ENCODE measurements at regions not wholly inside any gene's neighbourhood (a gene's known extent, or its start where the extent isn't known, plus 50 kb on each side); places are given as distances from the start of the nearest gene placed in this dataset.
"Not testable (repeated sequence)": the region's sequence is repeated elsewhere in the genome, so short reads cannot be mapped to it uniquely, and the experiment has no call there.

GRCh38 chr4:79663141-79663540 lies 255.1 kb upstream of the GK2 start:
- H3K27me3 ChIP-seq (ENCODE audit: insufficient read depth, poor library complexity, severe bottlenecking): no peaks in the 10 kb centered on the region
- DNase-seq (ENCODE audit: low spot score) (no peak), ATAC-seq (ENCODE audit: low read depth) (no peak)
- H3K36me3 ChIP-seq (ENCODE audit: low read depth): no peaks in the 10 kb centered on the region
- H3K4me3 ChIP-seq (ENCODE audit: severe bottlenecking): no peak overlapping the region
- H3K27ac ChIP-seq (ENCODE audit: poor library complexity, severe bottlenecking): no peak overlapping the region
- no peaks in the 10 kb centered on the region for H3K9me3 ChIP-seq (ENCODE audit: severe bottlenecking)
- TF ChIP-seq CTCF (IDR thresholded peaks at IDR 0.05; ENCODE audit: poor library complexity, severe bottlenecking): no peak
- H3K4me1 ChIP-seq (ENCODE audit: insufficient read depth, poor library complexity, severe bottlenecking): no peaks in the 10 kb centered on the region

- no peak for DNase-seq (ENCODE audit: low spot score)
- no peak overlapping the region for H3K4me3 ChIP-seq (ENCODE audit: severe bottlenecking)
- no peaks in the 10 kb centered on the region for H3K27me3 ChIP-seq (ENCODE audit: insufficient read depth, poor library complexity, severe bottlenecking)
- no peak overlapping the region for H3K27ac ChIP-seq (ENCODE audit: poor library complexity, severe bottlenecking)
- no peak for TF ChIP-seq CTCF (IDR thresholded peaks at IDR 0.05; ENCODE audit: poor library complexity, severe bottlenecking)
- ATAC-seq (ENCODE audit: low read depth): no peak
- H3K4me1 ChIP-seq (ENCODE audit: insufficient read depth, poor library complexity, severe bottlenecking): no peaks in the 10 kb centered on the region
- H3K9me3 ChIP-seq (ENCODE audit: severe bottlenecking): no peaks in the 10 kb centered on the region
- H3K36me3 ChIP-seq (ENCODE audit: low read depth): no peaks in the 10 kb centered on the region
Measured at GRCh38 chr4:79662651-79663050, 254.6 kb upstream of the GK2 start.

GRCh38 chr4:79661196-79661595 lies 253.2 kb upstream of the GK2 start:
- DNase-seq (ENCODE audit: low spot score) (no peak), ATAC-seq (ENCODE audit: low read depth) (no peak)
- no peaks in the 10 kb centered on the region for H3K27me3 ChIP-seq (ENCODE audit: insufficient read depth, poor library complexity, severe bottlenecking)
- H3K9me3 ChIP-seq (ENCODE audit: severe bottlenecking): no peaks in the 10 kb centered on the region
- H3K4me1 ChIP-seq (ENCODE audit: insufficient read depth, poor library complexity, severe bottlenecking): no peaks in the 10 kb centered on the region
- no peaks in the 10 kb centered on the region for H3K36me3 ChIP-seq (ENCODE audit: low read depth)
- H3K27ac ChIP-seq (ENCODE audit: poor library complexity, severe bottlenecking): no peak overlapping the region
- no peak overlapping the region for H3K4me3 ChIP-seq (ENCODE audit: severe bottlenecking)
- no peak for TF ChIP-seq CTCF (IDR thresholded peaks at IDR 0.05; ENCODE audit: poor library complexity, severe bottlenecking)

- not testable (repeated sequence) for DNase-seq (ENCODE audit: low spot score); H3K36me3 ChIP-seq (ENCODE audit: low read depth); H3K4me3 ChIP-seq (ENCODE audit: severe bottlenecking); H3K9me3 ChIP-seq (ENCODE audit: severe bottlenecking); H3K27me3 ChIP-seq (ENCODE audit: insufficient read depth, poor library complexity, severe bottlenecking); H3K27ac ChIP-seq (ENCODE audit: poor library complexity, severe bottlenecking); ATAC-seq (ENCODE audit: low read depth); H3K4me1 ChIP-seq (ENCODE audit: insufficient read depth, poor library complexity, severe bottlenecking)
Measured at GRCh38 chr4:79659308-79659870, 251.4 kb upstream of the GK2 start.

GRCh38 chr4:79657379-79657778 lies 249.4 kb upstream of the GK2 start:
- peaks cover 3% of the 10 kb centered on the region for H3K4me1 ChIP-seq (ENCODE audit: insufficient read depth, poor library complexity, severe bottlenecking)
- H3K27ac ChIP-seq (ENCODE audit: poor library complexity, severe bottlenecking): no peak overlapping the region
- no peak overlapping the region for H3K4me3 ChIP-seq (ENCODE audit: severe bottlenecking)
- no peaks in the 10 kb centered on the region for H3K36me3 ChIP-seq (ENCODE audit: low read depth)
- no peak for DNase-seq (ENCODE audit: low spot score)
- no peaks in the 10 kb centered on the region for H3K9me3 ChIP-seq (ENCODE audit: severe bottlenecking)
- no peak for TF ChIP-seq CTCF (IDR thresholded peaks at IDR 0.05; ENCODE audit: poor library complexity, severe bottlenecking)
- ATAC-seq (ENCODE audit: low read depth): no peak
- no peaks in the 10 kb centered on the region for H3K27me3 ChIP-seq (ENCODE audit: insufficient read depth, poor library complexity, severe bottlenecking)

Data from RWPE2 (cell line).